ENCODE measurements at regions not wholly inside any gene's neighbourhood (a gene's known extent, or its start where the extent isn't known, plus 50 kb on each side); places are given as distances from the start of the nearest gene placed in this dataset.
A peak's percentile ranks its signal among the peaks of the same experiment; 100 is the strongest.

- H3K14ac ChIP-seq (replicated peaks; ENCODE audit: low read depth, low read length), result no peak overlapping the region
- no peak for DNase-seq
- no peak overlapping the region for H4K91ac ChIP-seq (ENCODE audit: insufficient read depth, low read depth, low read length)
- TF ChIP-seq MAFK (IDR thresholded peaks at IDR 0.05; ENCODE audit: low read depth, low read length) (no peak), SMC3 (IDR thresholded peaks at IDR 0.05; ENCODE audit: low read depth, low read length) (no peak), POLR2A (IDR thresholded peaks at IDR 0.05; ENCODE audit: low read depth, low read length) (no peak), RAD21 (IDR thresholded peaks at IDR 0.05; ENCODE audit: low read length) (no peak), CHD1 (IDR thresholded peaks at IDR 0.05; ENCODE audit: low read depth, low read length) (no peak), NFE2L2 (IDR thresholded peaks at IDR 0.05; ENCODE audit: low read depth, low read length) (no peak), FOS (IDR thresholded peaks at IDR 0.05; ENCODE audit: low read depth, low read length) (no peak), CEBPB (IDR thresholded peaks at IDR 0.05; ENCODE audit: low read depth, low read length) (no peak), RFX5 (IDR thresholded peaks at IDR 0.05; ENCODE audit: low read depth, low read length) (no peak), RCOR1 (IDR thresholded peaks at IDR 0.05; ENCODE audit: insufficient replicate concordance, low read length) (no peak), BHLHE40 (IDR thresholded peaks at IDR 0.05; ENCODE audit: low read depth, low read length) (no peak), MAZ (IDR thresholded peaks at IDR 0.05; ENCODE audit: borderline replicate concordance, low read depth, low read length) (no peak), MXI1 (IDR thresholded peaks at IDR 0.05; ENCODE audit: borderline replicate concordance, low read depth, low read length) (no peak)
- TF ChIP-seq, protein P1, sequence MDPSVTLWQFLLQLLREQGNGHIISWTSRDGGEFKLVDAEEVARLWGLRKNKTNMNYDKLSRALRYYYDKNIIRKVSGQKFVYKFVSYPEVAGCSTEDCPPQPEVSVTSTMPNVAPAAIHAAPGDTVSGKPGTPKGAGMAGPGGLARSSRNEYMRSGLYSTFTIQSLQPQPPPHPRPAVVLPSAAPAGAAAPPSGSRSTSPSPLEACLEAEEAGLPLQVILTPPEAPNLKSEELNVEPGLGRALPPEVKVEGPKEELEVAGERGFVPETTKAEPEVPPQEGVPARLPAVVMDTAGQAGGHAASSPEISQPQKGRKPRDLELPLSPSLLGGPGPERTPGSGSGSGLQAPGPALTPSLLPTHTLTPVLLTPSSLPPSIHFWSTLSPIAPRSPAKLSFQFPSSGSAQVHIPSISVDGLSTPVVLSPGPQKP (IDR thresholded peaks at IDR 0.05; ENCODE audit: borderline replicate concordance, low read depth, low read length), result no peak
- TF ChIP-seq, protein P2, sequence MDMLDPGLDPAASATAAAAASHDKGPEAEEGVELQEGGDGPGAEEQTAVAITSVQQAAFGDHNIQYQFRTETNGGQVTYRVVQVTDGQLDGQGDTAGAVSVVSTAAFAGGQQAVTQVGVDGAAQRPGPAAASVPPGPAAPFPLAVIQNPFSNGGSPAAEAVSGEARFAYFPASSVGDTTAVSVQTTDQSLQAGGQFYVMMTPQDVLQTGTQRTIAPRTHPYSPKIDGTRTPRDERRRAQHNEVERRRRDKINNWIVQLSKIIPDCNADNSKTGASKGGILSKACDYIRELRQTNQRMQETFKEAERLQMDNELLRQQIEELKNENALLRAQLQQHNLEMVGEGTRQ (IDR thresholded peaks at IDR 0.05; ENCODE audit: low read depth, low read length), result no peak
- TF ChIP-seq, protein P3, sequence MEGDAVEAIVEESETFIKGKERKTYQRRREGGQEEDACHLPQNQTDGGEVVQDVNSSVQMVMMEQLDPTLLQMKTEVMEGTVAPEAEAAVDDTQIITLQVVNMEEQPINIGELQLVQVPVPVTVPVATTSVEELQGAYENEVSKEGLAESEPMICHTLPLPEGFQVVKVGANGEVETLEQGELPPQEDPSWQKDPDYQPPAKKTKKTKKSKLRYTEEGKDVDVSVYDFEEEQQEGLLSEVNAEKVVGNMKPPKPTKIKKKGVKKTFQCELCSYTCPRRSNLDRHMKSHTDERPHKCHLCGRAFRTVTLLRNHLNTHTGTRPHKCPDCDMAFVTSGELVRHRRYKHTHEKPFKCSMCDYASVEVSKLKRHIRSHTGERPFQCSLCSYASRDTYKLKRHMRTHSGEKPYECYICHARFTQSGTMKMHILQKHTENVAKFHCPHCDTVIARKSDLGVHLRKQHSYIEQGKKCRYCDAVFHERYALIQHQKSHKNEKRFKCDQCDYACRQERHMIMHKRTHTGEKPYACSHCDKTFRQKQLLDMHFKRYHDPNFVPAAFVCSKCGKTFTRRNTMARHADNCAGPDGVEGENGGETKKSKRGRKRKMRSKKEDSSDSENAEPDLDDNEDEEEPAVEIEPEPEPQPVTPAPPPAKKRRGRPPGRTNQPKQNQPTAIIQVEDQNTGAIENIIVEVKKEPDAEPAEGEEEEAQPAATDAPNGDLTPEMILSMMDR (conservative IDR thresholded peaks at IDR 0.05; ENCODE audit: low read depth, low read length), result no peak
- no peak overlapping the region for H2AFZ ChIP-seq (replicated peaks; ENCODE audit: low read length, poor library complexity)
- no peaks in the 10 kb centered on the region for H3K36me3 ChIP-seq (ENCODE audit: control insufficient read depth, insufficient read depth, low read length)
- no peak overlapping the region for H3K4ac ChIP-seq (ENCODE audit: low read depth, low read length)
- H4K5ac ChIP-seq (ENCODE audit: low read depth, low read length), result no peak overlapping the region
- H3K18ac ChIP-seq (ENCODE audit: low read depth, low read length), result no peak overlapping the region
- in situ Hi-C loops (cut with MboI; ENCODE audit: low sequenced_read_pairs), result no loop called here
- no peak overlapping the region for H2BK120ac ChIP-seq (ENCODE audit: low read depth, low read length)
- no peak overlapping the region for H3K9ac ChIP-seq (ENCODE audit: low read depth, low read length)
- ChIA-PET POLR2A (ENCODE audit: unreplicated experiment) (no interaction called here), CTCF (interaction anchor here (0.5 kb wide), 1 partner anchor 239 kb away, joined by 6 read pairs; no protein-coding TSS in a partner anchor)
- no peak overlapping the region for H2AK5ac ChIP-seq (ENCODE audit: low read depth, low read length)
- no peak overlapping the region for H2BK15ac ChIP-seq (ENCODE audit: low read depth, low read length)
- H4K20me1 ChIP-seq (ENCODE audit: insufficient read depth, low read length), result no peaks in the 10 kb centered on the region
- no peaks in the 10 kb centered on the region for H3K79me1 ChIP-seq (ENCODE audit: low read depth in 1 of 2, low read length in 2 of 2)
- H3K9me1 ChIP-seq (ENCODE audit: insufficient read depth, low read length), result no peaks in the 10 kb centered on the region
- no peak overlapping the region for H2BK5ac ChIP-seq (ENCODE audit: low read depth, low read length, poor library complexity, severe bottlenecking)
- H3K4me2 ChIP-seq (ENCODE audit: low read depth, low read length), result no peak overlapping the region
- dilution Hi-C loops (cut with HindIII; ENCODE audit: low sequenced_read_pairs, unreplicated experiment), result no loop called here
- no peak overlapping the region for H3K23ac ChIP-seq (ENCODE audit: low read depth, low read length)
- intact Hi-C loops (cut with micrococcal nuclease), result no loop called here
- H3K56ac ChIP-seq (ENCODE audit: extremely low read depth, insufficient read depth, low read length), result no peak overlapping the region
- BruUV-seq (replicated peaks), result no TSS peak
- no peak overlapping the region for H3K4me3 ChIP-seq (ENCODE audit: insufficient read depth, low read depth, low read length)
- no peak overlapping the region for H4K8ac ChIP-seq (ENCODE audit: low read depth in 2 of 2, low read length in 2 of 2)
- H3K9me3 ChIP-seq (ENCODE audit: control insufficient read depth, insufficient read depth, low read length), result no peaks in the 10 kb centered on the region
- no peak overlapping the region for H2BK20ac ChIP-seq (ENCODE audit: low read depth, low read length)
- 0 out of 2 replicates have a peak, but pooled peaks have one; percentile 11 for ATAC-seq (ENCODE audit: low read depth)
- WGBS, 2 experiments (ENCODE audit: extremely low coverage in 2 of 2, insufficient read length in 1 of 2), result no CpG with 5 or more reads among the region's 1 CpG
- no peaks in the 10 kb centered on the region for H3K27me3 ChIP-seq (ENCODE audit: control insufficient read depth, insufficient read depth, low read length)
- no peak overlapping the region for H3K27ac ChIP-seq (ENCODE audit: insufficient read depth, low read length)
- no peaks in the 10 kb centered on the region for H3K4me1 ChIP-seq (ENCODE audit: control insufficient read depth, insufficient read depth, low read length)
- H2AK9ac ChIP-seq (replicated peaks; ENCODE audit: low read depth, low read length, poor library complexity), result no peak overlapping the region
Observed at GRCh38 chr6:23499549-23499948, 626.5 kb upstream of the NRSN1 start.
